ENCODE measurements at regions not wholly inside any gene's neighbourhood (a gene's known extent, or its start where the extent isn't known, plus 50 kb on each side); places are given as distances from the start of the nearest gene placed in this dataset.

- TF ChIP-seq CTCF (conservative IDR thresholded peaks at IDR 0.05) (no peak), ZFX (IDR thresholded peaks at IDR 0.05) (no peak)
Measured at GRCh38 chr12:84165998-84166571, 746.5 kb downstream of the SLC6A15 start.
